ENCODE measurements at regions not wholly inside any gene's neighbourhood (a gene's known extent, or its start where the extent isn't known, plus 50 kb on each side); places are given as distances from the start of the nearest gene placed in this dataset.

DNA sequence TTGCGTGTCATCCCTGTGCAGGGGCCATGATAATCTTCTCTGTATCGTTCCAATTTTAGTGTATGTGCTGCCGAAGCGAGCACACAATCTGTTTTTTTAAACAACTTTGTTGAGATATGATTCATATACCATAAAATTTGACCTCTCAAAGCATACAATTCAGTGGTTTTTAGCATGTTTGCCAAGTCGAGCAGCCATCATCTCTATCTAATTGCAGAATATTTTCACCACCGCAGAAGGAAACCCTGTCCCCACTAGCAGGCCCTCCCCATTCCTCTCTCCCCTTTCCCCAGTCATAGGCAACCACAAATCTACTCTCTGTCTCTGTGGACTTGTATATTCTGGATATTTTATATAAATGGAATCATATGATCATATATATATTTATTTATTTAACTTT lies 78.7 kb upstream of the TINAGL1 start:
- no peak overlapping the region for H3K27ac Mint-ChIP-seq (ENCODE audit: unreplicated experiment)
- peaks cover 38% of the 10 kb centered on the region for H3K27me3 Mint-ChIP-seq (ENCODE audit: unreplicated experiment)
- TF ChIP-seq, protein P1, sequence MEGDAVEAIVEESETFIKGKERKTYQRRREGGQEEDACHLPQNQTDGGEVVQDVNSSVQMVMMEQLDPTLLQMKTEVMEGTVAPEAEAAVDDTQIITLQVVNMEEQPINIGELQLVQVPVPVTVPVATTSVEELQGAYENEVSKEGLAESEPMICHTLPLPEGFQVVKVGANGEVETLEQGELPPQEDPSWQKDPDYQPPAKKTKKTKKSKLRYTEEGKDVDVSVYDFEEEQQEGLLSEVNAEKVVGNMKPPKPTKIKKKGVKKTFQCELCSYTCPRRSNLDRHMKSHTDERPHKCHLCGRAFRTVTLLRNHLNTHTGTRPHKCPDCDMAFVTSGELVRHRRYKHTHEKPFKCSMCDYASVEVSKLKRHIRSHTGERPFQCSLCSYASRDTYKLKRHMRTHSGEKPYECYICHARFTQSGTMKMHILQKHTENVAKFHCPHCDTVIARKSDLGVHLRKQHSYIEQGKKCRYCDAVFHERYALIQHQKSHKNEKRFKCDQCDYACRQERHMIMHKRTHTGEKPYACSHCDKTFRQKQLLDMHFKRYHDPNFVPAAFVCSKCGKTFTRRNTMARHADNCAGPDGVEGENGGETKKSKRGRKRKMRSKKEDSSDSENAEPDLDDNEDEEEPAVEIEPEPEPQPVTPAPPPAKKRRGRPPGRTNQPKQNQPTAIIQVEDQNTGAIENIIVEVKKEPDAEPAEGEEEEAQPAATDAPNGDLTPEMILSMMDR (IDR thresholded peaks at IDR 0.05), result no peak
- H3K4me1 Mint-ChIP-seq (ENCODE audit: unreplicated experiment), result peaks cover 7% of the 10 kb centered on the region
- no peaks in the 10 kb centered on the region for H3K9me3 Mint-ChIP-seq (ENCODE audit: unreplicated experiment)
- no peaks in the 10 kb centered on the region for H3K36me3 Mint-ChIP-seq (ENCODE audit: unreplicated experiment)
- H3K4me3 Mint-ChIP-seq (ENCODE audit: unreplicated experiment), result no peak overlapping the region
- DNase-seq (ENCODE audit: extremely low spot score, unreplicated experiment), result no peak

DNA sequence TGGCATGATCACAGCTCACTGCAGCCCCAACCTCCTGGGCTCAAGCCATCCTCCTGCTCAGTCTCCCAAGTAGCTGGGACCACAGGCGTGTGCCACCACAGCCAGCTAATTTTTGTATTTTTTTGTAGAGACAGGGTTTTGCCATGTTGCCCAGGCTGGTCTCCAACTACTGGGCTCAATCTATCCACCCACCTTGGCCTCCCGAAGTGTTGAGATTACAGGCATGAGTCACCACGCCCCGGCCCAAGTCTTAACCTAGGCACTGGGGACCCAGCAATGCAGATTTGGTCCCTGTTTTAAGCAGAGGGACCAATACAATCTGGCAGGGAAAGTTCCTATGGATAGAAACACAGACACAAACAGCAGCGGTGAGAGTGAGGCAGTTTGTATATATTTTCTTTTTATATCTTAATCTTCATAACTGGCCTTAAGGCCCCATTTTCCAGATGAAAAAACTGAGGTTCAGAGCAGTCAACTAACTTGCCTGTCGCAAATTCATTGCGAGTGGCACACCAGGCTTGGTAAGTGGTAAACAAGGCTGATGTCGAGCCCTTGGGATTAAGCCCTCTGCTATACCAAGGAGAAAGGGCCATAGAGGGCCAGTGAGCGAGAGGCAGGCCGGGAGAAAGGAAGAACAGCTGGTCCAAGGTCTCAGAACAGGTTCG lies 77.8 kb upstream of the TINAGL1 start:
- Mint-ChIP-seq H3K4me3 (ENCODE audit: unreplicated experiment) (no peak overlapping the region), H3K4me1 (ENCODE audit: unreplicated experiment) (peaks cover 7% of the 10 kb centered on the region), H3K36me3 (ENCODE audit: unreplicated experiment) (no peaks in the 10 kb centered on the region), H3K27ac (ENCODE audit: unreplicated experiment) (no peak overlapping the region), H3K9me3 (ENCODE audit: unreplicated experiment) (no peaks in the 10 kb centered on the region), H3K27me3 (ENCODE audit: unreplicated experiment) (peaks cover 37% of the 10 kb centered on the region)
- DNase-seq (ENCODE audit: extremely low spot score, unreplicated experiment), result no peak
- TF ChIP-seq, protein P1 (IDR thresholded peaks at IDR 0.05), result no peak

GRCh38 chr1:31501505-31501904 lies 74.8 kb upstream of the TINAGL1 start:
- Mint-ChIP-seq H3K9me3 (ENCODE audit: unreplicated experiment) (no peaks in the 10 kb centered on the region), H3K27ac (ENCODE audit: unreplicated experiment) (no peak overlapping the region), H3K36me3 (ENCODE audit: unreplicated experiment) (no peaks in the 10 kb centered on the region), H3K27me3 (ENCODE audit: unreplicated experiment) (peaks cover 40% of the 10 kb centered on the region), H3K4me3 (ENCODE audit: unreplicated experiment) (no peak overlapping the region), H3K4me1 (ENCODE audit: unreplicated experiment) (peaks cover 7% of the 10 kb centered on the region)
- TF ChIP-seq, protein P1 (IDR thresholded peaks at IDR 0.05), result no peak
- no peak for DNase-seq (ENCODE audit: extremely low spot score, unreplicated experiment)

DNA sequence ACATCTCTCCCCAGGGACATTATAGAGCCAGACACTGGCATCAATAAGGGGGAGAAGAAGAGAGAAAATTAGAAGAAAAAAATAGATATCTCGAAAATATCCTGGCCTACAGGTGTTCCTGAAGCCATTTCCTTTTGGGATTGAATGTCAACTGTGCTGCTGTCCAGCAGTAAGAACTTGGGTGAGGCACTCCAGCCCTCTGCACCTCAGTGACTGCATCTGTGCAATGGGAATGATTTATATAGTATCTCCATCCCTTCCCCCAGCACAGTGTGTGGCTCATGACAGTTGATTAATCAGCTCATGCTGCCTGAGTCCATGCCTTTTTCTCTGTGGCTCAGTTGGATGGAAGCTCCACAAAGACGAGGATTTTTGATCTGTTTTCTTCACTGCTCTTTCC lies 74.1 kb upstream of the TINAGL1 start:
- H3K4me1 Mint-ChIP-seq (ENCODE audit: unreplicated experiment), result peaks cover 7% of the 10 kb centered on the region
- no peak overlapping the region for H3K27ac Mint-ChIP-seq (ENCODE audit: unreplicated experiment)
- TF ChIP-seq, protein P1 (IDR thresholded peaks at IDR 0.05), result no peak
- H3K9me3 Mint-ChIP-seq (ENCODE audit: unreplicated experiment), result no peaks in the 10 kb centered on the region
- DNase-seq (ENCODE audit: extremely low spot score, unreplicated experiment), result no peak
- H3K27me3 Mint-ChIP-seq (ENCODE audit: unreplicated experiment), result peaks cover 47% of the 10 kb centered on the region
- no peaks in the 10 kb centered on the region for H3K36me3 Mint-ChIP-seq (ENCODE audit: unreplicated experiment)
- no peak overlapping the region for H3K4me3 Mint-ChIP-seq (ENCODE audit: unreplicated experiment)

DNA sequence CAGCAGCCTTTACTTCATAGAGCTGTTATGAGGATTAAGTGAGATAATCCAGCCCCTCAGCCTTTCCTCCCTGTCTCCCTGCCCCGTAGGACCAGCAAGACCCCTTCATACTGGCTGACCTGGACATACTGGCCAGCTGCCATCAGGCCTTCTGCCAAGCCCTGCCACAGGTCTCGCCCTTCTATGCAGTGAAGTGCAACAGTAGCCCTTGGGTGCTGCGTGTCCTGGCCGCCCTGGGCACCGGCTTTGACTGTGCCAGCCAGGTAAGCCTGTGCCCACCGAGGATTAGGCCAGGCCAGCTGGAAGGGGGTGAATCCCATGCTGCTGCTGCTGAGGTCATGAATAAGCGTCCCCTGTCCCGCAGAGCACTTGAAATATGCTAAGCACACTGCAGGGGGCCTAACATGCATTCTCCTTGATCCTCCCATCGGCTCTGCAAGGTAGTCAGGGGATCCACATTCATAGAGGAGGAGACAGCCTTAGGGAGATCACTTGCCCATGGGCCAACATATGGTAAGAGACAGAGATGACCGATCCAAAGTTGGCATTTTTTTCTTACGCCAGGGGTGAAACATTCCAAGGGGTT lies 73.3 kb upstream of the TINAGL1 start:
- H3K27ac Mint-ChIP-seq (ENCODE audit: unreplicated experiment), result no peak overlapping the region
- H3K36me3 Mint-ChIP-seq (ENCODE audit: unreplicated experiment), result no peaks in the 10 kb centered on the region
- H3K4me1 Mint-ChIP-seq (ENCODE audit: unreplicated experiment), result peaks cover 2% of the 10 kb centered on the region
- no peak overlapping the region for H3K4me3 Mint-ChIP-seq (ENCODE audit: unreplicated experiment)
- TF ChIP-seq, protein P1 (IDR thresholded peaks at IDR 0.05), result no peak
- H3K27me3 Mint-ChIP-seq (ENCODE audit: unreplicated experiment), result peaks cover 49% of the 10 kb centered on the region
- no peak for DNase-seq (ENCODE audit: extremely low spot score, unreplicated experiment)
- H3K9me3 Mint-ChIP-seq (ENCODE audit: unreplicated experiment), result no peaks in the 10 kb centered on the region

Measured in osteocyte (in vitro differentiated cells).